ENCODE measurements at regions not wholly inside any gene's neighbourhood (a gene's known extent, or its start where the extent isn't known, plus 50 kb on each side); places are given as distances from the start of the nearest gene placed in this dataset.
"Not testable (repeated sequence)": the region's sequence is repeated elsewhere in the genome, so short reads cannot be mapped to it uniquely, and the experiment has no call there.

DNA sequence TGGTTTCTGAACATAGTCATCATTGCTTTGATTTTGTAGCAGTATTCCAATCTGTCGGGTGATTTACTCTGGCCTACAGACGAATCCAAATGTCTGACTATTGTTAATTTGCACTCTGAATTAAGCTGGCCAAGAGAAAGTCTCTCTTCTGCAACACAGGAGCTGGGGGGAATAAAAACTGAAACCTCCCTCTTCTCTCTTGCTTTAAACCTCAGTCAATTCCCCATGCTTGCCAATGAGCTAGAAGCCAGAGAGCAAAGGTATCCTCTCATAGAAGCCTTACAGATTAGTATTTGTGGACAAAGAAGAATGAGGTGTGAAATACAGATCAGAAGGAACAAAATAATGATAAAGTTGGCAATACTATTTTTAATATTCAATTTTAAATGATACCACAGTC, 353.9 kb upstream of the CDH10 start:
- H3K4me3 ChIP-seq (ENCODE audit: low read length): no peak overlapping the region
- TF ChIP-seq, protein P1, sequence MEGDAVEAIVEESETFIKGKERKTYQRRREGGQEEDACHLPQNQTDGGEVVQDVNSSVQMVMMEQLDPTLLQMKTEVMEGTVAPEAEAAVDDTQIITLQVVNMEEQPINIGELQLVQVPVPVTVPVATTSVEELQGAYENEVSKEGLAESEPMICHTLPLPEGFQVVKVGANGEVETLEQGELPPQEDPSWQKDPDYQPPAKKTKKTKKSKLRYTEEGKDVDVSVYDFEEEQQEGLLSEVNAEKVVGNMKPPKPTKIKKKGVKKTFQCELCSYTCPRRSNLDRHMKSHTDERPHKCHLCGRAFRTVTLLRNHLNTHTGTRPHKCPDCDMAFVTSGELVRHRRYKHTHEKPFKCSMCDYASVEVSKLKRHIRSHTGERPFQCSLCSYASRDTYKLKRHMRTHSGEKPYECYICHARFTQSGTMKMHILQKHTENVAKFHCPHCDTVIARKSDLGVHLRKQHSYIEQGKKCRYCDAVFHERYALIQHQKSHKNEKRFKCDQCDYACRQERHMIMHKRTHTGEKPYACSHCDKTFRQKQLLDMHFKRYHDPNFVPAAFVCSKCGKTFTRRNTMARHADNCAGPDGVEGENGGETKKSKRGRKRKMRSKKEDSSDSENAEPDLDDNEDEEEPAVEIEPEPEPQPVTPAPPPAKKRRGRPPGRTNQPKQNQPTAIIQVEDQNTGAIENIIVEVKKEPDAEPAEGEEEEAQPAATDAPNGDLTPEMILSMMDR (IDR thresholded peaks at IDR 0.05; ENCODE audit: insufficient read depth, low read depth, low read length, missing control alignments): no peak
- no peak for DNase-seq (ENCODE audit: low read depth)

DNA sequence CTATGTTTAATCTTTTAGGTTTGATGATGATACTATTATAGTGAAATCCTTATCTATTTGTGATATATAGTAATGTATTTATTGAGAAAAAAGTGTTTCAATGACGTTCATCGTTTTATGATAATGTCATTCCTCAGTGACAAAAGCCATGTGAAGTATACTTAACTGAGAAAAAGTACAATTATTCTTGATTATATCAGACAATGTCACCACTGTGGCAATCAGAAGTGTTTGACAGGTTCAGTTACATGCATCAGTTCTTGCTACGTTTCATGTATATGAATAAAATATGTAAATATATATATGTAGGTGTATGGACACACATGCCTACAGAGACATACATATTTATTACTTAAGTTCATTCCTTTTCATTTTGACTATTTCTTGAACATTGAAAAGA, 341.5 kb upstream of the CDH10 start:
- DNase-seq (ENCODE audit: low read depth): no peak
- TF ChIP-seq, protein P1 (IDR thresholded peaks at IDR 0.05; ENCODE audit: insufficient read depth, low read depth, low read length, missing control alignments): no peak
- H3K4me3 ChIP-seq (ENCODE audit: low read length): no peak overlapping the region

DNA sequence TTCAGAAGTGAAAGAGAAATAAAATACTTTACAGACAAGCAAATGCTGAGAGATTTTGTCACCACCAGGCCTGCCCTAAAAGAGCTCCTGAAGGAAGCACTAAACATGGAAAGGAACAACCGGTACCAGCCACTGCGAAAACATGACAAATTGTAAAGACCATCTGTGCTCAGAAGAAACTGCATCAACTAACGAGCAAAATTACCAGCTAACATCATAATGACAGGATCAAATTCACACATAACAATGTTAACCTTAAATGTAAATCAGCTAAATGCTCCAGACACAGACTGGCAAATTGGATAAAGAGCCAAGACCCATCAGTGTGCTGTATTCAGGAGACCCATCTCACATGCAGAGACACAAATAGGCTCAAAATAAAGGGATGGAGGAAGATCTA, 333.8 kb upstream of the CDH10 start:
- not testable (repeated sequence) for H3K4me3 ChIP-seq (ENCODE audit: low read length); DNase-seq (ENCODE audit: low read depth)

DNA sequence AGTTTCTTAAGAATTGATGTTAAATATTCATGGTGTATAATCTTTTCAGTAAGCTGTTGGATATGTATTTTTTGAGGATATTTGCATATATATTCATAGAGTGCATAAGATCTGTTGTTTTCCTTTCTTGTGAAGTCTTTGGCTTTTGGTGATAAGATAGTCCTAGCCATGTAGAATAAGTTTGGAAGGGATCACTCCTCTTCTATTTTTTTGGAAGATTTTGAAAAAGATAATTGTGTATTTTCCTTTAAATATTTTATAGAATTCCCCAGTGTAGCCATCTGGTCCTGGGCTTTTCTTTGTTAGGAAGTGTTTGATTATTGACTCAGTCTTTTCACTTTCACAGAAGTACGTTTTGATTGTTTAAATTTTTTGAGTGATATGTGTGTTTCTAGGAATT, 318.8 kb upstream of the CDH10 start:
- TF ChIP-seq, protein P1 (IDR thresholded peaks at IDR 0.05; ENCODE audit: insufficient read depth, low read depth, low read length, missing control alignments): no peak
- no peak overlapping the region for H3K4me3 ChIP-seq (ENCODE audit: low read length)

DNA sequence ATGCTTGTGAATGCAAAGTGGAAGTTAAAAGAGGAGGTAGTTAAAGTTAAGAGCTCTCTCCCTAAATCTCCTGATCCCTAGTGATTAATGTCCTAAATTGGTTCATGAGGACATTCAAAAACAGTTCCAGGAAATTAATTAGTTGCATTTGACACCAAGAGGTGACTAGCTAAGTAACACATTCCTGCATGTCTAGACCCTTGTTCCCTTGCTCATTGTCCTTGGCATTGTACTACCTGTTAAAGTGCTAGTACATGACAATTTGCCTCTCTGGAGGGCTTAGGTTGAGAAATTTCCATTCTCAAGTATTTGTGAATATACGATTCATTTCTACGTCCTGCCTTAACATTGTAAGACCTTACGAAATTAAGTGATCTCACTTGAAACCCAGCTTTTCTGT, 278.6 kb upstream of the CDH10 start:
- DNase-seq (ENCODE audit: low read depth): no peak
- no peak overlapping the region for H3K4me3 ChIP-seq (ENCODE audit: low read length)
- TF ChIP-seq, protein P1 (IDR thresholded peaks at IDR 0.05; ENCODE audit: insufficient read depth, low read depth, low read length, missing control alignments): no peak

More for the DNA sequence above, 318.8 kb upstream of the CDH10 start:
- DNase-seq (ENCODE audit: low read depth): no peak

DNA sequence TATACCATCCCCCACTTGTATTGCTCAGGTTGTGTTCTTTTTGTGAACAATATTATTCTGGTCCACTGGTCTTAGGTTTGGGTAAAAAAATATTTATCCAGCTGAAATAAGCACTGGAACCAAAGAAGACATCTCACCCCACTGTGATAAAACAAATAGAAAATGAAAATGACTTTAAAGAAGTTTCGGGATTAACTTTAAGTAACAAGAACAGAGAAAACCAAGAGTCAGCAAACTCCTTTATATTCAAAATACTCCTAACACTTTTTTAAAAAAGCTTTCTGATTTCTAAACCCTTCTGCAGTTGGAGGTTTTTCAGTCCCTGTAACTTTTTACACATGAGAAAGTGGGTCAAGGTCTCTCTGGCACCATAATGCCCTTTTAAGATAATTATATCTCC, 273.9 kb upstream of the CDH10 start:
- DNase-seq (ENCODE audit: low read depth): no peak
- TF ChIP-seq, protein P1 (IDR thresholded peaks at IDR 0.05; ENCODE audit: insufficient read depth, low read depth, low read length, missing control alignments): no peak
- H3K4me3 ChIP-seq (ENCODE audit: low read length): no peak overlapping the region

DNA sequence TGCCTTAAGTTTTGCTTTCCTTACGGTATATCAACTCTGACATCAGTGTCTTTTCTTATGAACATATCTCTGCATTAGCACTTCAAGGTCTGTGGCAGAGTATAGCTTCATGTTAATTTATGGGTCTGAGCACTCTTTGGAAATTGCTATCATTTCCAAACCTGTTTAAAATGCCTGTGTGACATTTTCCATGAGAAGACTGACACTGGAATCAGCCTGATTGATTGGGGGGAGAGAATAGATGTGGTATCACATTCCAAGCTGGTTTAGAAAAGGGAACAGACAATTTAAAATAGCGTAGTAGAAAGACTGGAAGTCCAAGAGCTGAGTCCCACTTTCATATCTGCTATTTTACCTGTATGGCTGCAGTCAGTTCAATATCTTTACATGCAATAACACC, 272.1 kb upstream of the CDH10 start:
- no peak for DNase-seq (ENCODE audit: low read depth)
- TF ChIP-seq, protein P1 (IDR thresholded peaks at IDR 0.05; ENCODE audit: insufficient read depth, low read depth, low read length, missing control alignments): no peak
- H3K4me3 ChIP-seq (ENCODE audit: low read length): no peak overlapping the region

DNA sequence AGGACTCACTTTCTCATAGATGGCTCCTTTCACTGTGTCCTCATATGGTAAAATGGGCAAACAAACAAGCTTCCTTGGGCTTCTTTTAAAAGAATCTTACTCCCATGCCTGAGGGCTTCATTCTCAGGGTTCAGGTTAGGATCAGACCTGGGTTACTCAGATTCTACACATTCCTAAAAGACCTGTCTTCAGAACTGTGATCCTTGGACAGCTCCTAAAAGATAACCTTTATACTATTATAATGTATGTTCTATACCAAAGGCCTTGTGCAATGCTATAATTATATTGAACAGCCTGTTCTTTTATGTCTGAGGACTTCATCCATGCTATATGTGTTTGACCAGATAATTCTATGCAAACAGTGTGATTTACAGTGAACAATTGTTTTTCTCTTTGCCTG, 264.4 kb upstream of the CDH10 start:
- no peak for DNase-seq (ENCODE audit: low read depth)
- no peak overlapping the region for H3K4me3 ChIP-seq (ENCODE audit: low read length)
- TF ChIP-seq, protein P1 (IDR thresholded peaks at IDR 0.05; ENCODE audit: insufficient read depth, low read depth, low read length, missing control alignments): no peak
